ENCODE measurements at regions not wholly inside any gene's neighbourhood (a gene's known extent, or its start where the extent isn't known, plus 50 kb on each side); places are given as distances from the start of the nearest gene placed in this dataset.
"Not testable (repeated sequence)": the region's sequence is repeated elsewhere in the genome, so short reads cannot be mapped to it uniquely, and the experiment has no call there.

DNA sequence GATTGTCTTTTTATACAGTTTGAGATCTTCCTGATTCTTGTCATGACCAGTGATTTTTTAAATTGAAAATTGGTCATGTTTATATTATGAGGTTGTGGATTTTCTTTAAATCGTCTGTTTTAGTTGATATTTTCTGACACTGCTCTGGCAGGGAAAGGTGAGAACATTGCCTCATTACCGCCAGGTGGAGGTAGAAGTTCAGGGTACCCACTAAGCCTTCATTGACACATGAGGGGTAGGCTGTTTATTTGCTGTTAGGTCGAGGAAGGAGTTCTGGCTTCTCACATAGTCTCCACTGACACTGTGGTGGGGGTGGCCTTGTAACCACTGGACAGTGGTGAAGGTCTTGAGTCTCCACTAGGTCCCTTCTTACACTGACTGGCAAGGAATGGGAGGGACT, 117.6 kb upstream of the GPR101 start:
- Mint-ChIP-seq H3K4me1 (no peaks in the 10 kb centered on the region), H3K9me3 (peaks cover 12% of the 10 kb centered on the region), H3K27ac (no peak overlapping the region), H3K27me3 (ENCODE audit: low read depth) (no peaks in the 10 kb centered on the region), H3K36me3 (ENCODE audit: low read depth) (no peaks in the 10 kb centered on the region), H3K4me3 (no peak overlapping the region)
- TF ChIP-seq, protein P1, sequence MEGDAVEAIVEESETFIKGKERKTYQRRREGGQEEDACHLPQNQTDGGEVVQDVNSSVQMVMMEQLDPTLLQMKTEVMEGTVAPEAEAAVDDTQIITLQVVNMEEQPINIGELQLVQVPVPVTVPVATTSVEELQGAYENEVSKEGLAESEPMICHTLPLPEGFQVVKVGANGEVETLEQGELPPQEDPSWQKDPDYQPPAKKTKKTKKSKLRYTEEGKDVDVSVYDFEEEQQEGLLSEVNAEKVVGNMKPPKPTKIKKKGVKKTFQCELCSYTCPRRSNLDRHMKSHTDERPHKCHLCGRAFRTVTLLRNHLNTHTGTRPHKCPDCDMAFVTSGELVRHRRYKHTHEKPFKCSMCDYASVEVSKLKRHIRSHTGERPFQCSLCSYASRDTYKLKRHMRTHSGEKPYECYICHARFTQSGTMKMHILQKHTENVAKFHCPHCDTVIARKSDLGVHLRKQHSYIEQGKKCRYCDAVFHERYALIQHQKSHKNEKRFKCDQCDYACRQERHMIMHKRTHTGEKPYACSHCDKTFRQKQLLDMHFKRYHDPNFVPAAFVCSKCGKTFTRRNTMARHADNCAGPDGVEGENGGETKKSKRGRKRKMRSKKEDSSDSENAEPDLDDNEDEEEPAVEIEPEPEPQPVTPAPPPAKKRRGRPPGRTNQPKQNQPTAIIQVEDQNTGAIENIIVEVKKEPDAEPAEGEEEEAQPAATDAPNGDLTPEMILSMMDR (IDR thresholded peaks at IDR 0.05; ENCODE audit: unreplicated experiment in 3 of 3): no peak

DNA sequence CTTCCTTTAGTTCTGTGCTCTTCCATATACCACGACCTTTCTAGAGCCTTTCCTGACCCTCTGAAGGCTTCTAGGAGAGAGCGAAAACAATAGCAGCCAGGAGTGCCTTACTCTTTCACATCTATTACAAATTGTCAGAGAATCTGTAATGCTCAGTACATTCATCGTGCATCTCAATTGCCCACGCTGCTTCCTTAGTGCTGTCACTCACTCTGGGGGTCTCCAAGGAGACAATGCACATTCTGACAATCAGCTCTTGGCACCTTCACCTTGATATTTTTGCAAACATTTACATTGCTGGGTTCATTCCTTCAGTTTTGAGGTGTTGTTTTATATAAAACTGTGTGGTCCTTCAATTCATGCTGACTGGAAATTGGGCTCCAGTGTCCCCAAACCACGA, 110.1 kb upstream of the GPR101 start:
- TF ChIP-seq, protein P1 (IDR thresholded peaks at IDR 0.05; ENCODE audit: unreplicated experiment in 3 of 3): no peak
- Mint-ChIP-seq H3K9me3 (peaks cover 5% of the 10 kb centered on the region), H3K27ac (no peak overlapping the region), H3K36me3 (ENCODE audit: low read depth) (no peaks in the 10 kb centered on the region), H3K27me3 (ENCODE audit: low read depth) (no peaks in the 10 kb centered on the region), H3K4me1 (no peaks in the 10 kb centered on the region), H3K4me3 (no peak overlapping the region)

DNA sequence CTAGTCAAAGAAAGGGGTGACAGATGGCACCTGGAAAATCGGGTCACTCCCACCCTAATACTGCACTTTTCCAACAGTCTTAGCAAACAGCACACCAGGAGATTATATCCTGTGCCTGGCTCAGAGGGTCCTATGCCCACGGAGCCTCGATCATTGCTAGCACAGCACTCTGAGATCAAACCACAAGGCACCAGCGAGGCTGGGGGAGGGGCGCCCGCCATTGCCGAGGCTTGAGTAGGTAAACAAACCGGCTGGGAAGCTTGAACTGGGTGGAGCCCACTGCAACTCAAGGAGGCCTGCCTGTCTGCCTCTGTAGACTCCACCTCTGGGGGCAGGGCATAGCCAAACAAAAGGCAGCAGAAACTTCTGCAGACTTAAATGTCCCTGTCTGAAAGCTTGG, 88.9 kb upstream of the GPR101 start:
- H3K9me3 Mint-ChIP-seq: peaks cover 33% of the 10 kb centered on the region
- H3K27me3 Mint-ChIP-seq (ENCODE audit: low read depth); H3K27ac Mint-ChIP-seq; H3K36me3 Mint-ChIP-seq (ENCODE audit: low read depth); H3K4me3 Mint-ChIP-seq; H3K4me1 Mint-ChIP-seq: not testable (repeated sequence)

DNA sequence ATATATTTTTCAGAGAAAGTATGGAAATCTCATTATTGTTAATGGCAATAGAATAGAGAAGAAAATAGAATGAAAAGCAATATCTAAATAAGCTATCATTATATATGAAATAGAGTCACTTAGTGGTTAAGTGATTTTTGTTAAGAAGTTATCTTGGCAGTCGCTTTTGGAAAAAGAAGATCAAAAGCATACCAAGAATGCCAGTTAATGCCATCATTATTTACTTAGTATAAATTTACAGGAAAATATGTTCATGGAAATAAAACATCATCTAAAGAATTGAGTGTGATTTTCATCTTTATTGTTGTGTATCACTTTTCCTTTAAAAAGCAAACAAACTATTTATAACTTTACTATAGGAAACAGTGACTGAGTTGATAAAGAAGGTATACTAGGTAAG, 85.3 kb upstream of the GPR101 start:
- Mint-ChIP-seq H3K36me3 (ENCODE audit: low read depth) (no peaks in the 10 kb centered on the region), H3K27me3 (ENCODE audit: low read depth) (no peaks in the 10 kb centered on the region), H3K4me3 (no peak overlapping the region), H3K9me3 (peaks cover 22% of the 10 kb centered on the region), H3K27ac (no peak overlapping the region), H3K4me1 (no peaks in the 10 kb centered on the region)
- TF ChIP-seq, protein P1 (IDR thresholded peaks at IDR 0.05; ENCODE audit: unreplicated experiment in 3 of 3): no peak

DNA sequence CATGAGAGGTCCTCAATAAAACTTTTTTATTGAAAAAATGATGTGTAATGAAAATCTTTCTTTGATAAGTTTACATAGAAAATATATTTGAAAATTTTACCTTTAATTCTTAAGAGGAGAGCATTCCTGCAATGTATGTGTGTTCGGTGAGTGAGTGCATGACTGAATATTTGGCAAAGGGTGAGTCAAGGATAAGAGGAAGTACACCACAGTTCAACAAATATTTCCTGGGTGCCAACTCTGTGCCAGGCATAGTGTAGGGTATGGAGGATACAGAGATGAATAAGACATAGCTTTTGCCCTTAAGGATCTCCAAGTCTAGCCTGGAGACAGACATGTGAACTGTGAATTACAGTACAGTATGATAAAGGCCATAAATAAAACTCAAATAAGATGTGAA, 84.7 kb upstream of the GPR101 start:
- Mint-ChIP-seq H3K4me1 (no peaks in the 10 kb centered on the region), H3K9me3 (peaks cover 17% of the 10 kb centered on the region), H3K4me3 (no peak overlapping the region), H3K27ac (no peak overlapping the region), H3K36me3 (ENCODE audit: low read depth) (no peaks in the 10 kb centered on the region), H3K27me3 (ENCODE audit: low read depth) (no peaks in the 10 kb centered on the region)
- TF ChIP-seq, protein P1 (IDR thresholded peaks at IDR 0.05; ENCODE audit: unreplicated experiment in 3 of 3): no peak

DNA sequence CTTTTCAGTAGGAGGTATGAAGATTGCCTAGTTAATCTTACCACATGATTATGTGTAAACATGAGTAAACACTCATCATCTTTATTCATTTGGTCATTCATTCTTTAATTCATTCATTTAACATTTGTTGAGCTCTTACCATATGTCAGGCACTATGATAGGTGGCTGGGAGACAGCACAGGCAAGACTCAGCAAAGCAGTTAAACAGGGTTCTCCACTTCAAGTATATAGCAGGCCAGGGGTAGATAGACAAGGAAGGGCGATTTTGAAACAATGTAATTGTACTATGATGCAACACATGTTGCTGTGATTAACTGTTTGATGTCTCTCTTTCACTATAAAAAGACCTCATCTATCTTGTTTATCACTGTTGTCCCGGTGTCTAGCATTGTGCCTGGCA, 84.3 kb upstream of the GPR101 start:
- Mint-ChIP-seq H3K27ac (no peak overlapping the region), H3K27me3 (ENCODE audit: low read depth) (no peaks in the 10 kb centered on the region), H3K4me3 (no peak overlapping the region), H3K36me3 (ENCODE audit: low read depth) (no peaks in the 10 kb centered on the region), H3K9me3 (peaks cover 17% of the 10 kb centered on the region), H3K4me1 (no peaks in the 10 kb centered on the region)
- TF ChIP-seq, protein P1 (IDR thresholded peaks at IDR 0.05; ENCODE audit: unreplicated experiment in 3 of 3): no peak

DNA sequence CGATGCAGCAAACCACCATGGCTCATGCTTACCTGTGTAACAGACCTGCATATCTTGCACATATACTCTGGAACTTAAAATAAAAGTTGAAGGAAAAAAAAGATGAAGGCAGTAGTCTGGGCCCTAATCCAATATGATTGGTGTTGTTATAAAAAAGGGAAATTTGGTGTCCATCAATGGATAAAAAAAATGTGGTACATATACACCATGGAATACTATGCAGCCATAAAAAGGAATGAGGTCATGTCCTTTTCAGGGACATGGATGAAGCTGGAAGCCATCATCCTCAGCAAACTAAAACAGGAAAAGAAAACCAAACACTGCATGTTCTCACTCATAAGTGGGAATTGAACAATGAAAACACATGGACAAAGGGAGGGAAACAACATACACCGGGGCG, 74.1 kb upstream of the GPR101 start:
- H3K36me3 Mint-ChIP-seq (ENCODE audit: low read depth); H3K4me1 Mint-ChIP-seq; H3K27me3 Mint-ChIP-seq (ENCODE audit: low read depth); H3K27ac Mint-ChIP-seq; H3K4me3 Mint-ChIP-seq: not testable (repeated sequence)
- peaks cover 30% of the 10 kb centered on the region for H3K9me3 Mint-ChIP-seq
